ENCODE measurements at regions not wholly inside any gene's neighbourhood (a gene's known extent, or its start where the extent isn't known, plus 50 kb on each side); places are given as distances from the start of the nearest gene placed in this dataset.
"Not testable (repeated sequence)": the region's sequence is repeated elsewhere in the genome, so short reads cannot be mapped to it uniquely, and the experiment has no call there.

GRCh38 chr9:38153152-38153909 lies 84.3 kb upstream of the SHB start:
- DNase-seq: no peak

DNA sequence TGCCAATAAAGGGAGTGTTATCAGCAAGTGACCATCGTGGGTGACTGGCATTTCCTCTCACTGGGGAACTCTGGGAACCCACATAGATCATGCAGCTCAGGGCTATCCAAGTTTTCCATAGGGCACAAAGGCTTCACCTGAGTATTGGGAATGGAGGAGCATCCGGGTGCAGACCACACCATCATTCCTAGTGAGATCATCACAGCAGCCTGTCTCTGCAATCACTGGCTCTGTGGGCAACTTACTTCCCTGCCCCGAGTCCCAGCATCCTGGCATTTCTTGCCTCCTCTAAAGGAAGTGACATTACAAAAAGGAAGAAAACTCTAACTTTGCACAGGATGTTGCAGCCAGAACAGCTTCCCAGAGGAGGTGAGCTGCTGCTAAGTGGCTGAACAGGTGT lies 80.6 kb upstream of the SHB start:
- DNase-seq: no peak

DNA sequence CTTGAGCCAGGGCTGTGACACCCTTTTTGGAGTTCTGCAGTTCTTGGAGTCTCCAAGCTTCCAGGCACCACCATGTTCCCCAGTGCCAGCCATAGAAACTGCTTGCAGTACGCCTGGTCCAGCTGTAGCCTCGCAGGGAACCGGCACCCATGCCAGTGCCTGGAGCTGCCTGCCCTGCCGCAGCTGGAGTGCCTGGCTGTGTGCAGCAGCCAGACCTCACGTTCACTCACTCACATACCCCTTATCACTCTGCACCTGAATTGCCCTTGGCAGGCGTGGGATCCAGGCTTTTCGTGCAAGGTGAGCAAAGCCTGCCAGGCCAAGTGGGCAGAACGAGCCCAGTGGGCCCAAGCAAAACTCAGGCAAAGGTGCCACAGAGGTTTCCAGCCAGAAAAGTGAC lies 77.8 kb upstream of the SHB start:
- no peak for DNase-seq

DNA sequence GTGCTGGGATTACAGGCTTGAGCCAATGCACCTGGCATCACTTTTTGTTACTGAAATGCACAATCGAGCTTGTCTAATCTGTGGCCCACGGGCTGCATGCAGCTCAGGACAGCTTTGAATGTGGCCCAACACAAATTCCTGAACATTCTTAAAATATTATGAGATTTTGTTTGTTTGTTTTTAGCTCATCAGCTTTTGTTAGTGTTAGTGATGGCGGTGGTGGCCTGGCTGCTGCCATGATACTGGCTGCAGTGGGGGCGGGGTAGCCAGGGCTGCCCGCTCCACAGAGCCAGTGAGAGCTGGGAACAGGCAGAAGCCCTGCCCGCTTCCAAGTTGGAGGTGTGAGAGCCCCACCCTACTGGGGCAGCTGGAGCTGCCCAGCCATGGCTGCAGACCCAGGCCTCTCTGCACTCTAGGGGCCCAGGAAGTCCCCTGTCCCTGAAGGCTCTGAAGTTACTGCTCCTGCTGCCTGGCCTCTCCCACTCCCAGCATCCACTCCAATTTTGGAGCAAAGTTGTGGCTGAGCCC lies 76.6 kb upstream of the SHB start:
- no peak for DNase-seq

DNA sequence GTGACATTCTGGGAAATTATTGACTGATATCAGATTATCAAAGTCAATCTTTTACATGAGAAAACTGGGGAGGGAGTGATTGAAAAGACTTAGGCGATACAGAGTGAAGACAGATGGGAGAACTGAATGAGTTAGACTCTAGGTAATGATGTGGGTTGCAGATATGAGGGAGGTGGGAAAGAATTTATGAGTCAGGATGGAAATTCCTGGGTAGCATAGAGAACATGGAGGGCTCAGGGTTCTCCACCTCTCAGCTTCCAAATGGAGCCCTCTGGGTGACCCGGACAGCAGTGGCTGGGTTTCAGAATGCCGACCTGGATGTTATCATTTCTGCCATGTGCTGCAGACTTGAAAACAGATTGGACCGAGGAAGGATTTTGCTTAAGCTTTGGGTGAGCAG lies 75.4 kb upstream of the SHB start:
- DNase-seq: no peak

DNA sequence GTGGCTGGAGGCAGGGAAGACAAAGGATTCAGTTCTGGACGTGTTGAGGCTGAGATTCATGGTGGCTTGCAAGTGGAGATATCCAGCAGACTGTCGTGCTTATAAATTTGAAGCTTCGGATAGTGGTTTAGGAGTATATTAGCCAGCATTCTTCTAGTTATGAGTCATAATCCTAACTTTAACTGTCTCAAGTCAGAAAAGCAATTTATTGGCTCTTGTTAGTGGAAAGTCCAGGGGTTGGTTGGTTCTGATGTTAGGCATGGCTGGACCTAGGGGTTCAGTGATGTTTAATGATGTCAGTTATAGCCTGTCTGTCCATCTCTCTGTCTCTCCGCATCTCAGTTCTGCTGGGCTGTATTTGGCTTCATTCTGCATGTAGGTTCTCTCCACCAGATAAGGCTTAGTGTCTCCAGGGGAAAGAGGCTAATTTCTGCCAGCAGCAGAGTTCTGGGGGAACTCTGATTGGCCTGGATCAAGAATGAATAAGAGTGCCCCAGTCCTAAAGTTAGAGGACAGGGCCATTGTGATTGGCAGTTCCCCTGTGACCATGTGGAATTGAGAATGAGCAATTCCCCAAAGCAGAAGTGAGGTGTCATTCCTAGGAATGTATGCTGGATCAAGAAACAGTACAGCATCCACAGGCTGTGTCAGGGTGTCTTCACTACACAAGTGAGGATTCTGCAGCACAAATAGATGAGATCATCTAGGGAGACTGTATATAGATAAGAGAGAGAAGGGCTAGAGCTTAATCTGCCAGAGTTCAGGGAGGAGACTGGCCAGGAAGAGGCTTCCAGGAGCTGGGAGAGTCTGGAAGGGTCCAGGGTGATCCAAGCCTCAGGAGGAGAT lies 72.9 kb upstream of the SHB start:
- DNase-seq: no peak

DNA sequence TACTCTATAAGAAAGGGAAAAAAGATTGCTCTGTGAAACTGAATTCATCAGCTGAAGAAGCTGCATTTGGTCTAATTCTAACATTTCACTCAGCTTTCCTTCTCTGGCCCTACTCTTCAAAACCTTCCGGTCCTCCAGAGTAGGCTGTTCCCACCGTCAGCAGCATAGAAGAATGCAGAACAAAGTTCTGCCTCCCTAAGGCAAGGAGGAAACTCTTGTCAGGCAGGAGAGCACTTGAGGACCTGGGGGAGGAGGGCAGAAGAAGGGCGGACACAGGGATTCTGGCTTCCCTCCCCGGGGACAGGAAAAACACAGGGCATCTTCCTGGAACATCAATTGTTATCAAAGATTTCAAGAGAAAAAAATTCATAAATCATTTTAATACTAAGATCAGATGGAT lies 69.2 kb upstream of the SHB start:
- no peak for DNase-seq

GRCh38 chr9:38137342-38137741 lies 68.3 kb upstream of the SHB start:
- no peak for DNase-seq

GRCh38 chr9:38136386-38136785 lies 67.4 kb upstream of the SHB start:
- no peak for DNase-seq

- DNase-seq: no peak
These were observed 65.7 kb upstream of the SHB start for GRCh38 chr9:38134611-38135237.

- no peak for DNase-seq
These were observed 64.6 kb upstream of the SHB start for GRCh38 chr9:38133595-38133994.

GRCh38 chr9:38132956-38133355 lies 63.9 kb upstream of the SHB start:
- no peak for DNase-seq

DNA sequence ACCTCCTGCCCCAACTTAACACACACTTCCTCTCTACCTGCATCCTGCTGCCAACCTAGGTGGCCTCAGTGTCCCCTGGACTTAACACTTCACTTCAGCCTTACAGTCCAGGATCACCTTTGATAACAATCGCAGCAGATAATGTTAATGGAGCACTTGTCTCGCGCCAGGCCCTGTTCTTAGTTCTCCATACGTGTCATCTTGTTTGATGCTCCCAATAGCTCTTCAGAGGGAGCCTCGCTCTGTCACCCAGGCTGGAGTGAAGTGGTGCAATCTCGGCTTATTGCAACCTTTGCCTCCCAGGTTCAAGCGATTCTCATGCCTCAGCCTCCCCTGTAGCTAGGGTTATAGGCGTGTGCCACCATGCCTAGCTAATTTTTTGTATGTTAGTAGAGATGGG lies 62.7 kb upstream of the SHB start:
- no peak for DNase-seq

GRCh38 chr9:38130724-38131123 lies 61.7 kb upstream of the SHB start:
- no peak for DNase-seq

- DNase-seq: no peak
These were observed 60.3 kb upstream of the SHB start for GRCh38 chr9:38129366-38129765.

GRCh38 chr9:38128752-38129270 lies 59.8 kb upstream of the SHB start:
- DNase-seq: no peak

- no peak for DNase-seq
These were observed 58.3 kb upstream of the SHB start for GRCh38 chr9:38127271-38127839.

DNA sequence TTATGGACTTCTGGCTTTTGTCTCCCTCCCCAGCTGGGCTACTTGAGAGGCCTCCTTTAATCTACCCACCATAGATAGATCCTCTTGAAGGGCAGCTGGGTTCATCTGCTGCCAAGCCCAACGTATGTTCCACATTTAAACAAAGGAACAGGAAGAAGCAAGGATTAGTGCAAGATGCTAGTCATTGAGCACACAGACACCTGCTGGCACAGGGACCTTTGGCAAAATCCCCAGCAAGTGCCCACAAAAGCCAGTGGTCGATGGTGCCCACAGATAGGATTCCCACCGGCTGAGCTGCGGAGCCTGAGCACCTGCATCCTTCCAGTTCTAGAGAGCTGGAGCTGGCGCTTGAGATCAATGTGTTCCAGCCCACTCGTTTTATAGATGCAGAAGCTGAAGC lies 57.7 kb upstream of the SHB start:
- DNase-seq: no peak

- no peak for DNase-seq
These were observed 56.9 kb upstream of the SHB start for GRCh38 chr9:38125889-38126288.

- not testable (repeated sequence) for DNase-seq
These were observed 54.3 kb upstream of the SHB start for GRCh38 chr9:38123359-38123758.

DNA sequence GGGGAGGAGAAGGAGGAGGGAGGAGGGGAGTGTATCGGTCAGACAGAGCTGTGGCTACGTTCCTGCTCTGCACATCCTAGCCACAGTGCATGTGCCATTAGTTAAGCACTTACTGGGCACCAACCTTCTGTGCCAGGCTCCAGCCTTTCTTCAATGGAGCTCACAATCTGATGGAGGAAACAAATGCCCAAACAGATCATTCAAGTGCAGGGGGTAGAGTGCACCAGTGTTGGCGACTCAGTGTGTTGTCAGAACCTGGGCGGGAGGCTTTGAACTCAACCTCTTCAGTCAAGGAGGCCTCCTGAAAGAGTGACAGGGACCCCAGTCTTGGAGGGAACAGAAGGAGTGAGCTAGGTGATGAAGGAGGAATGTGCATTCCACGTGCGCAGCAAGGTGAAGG lies 51.9 kb upstream of the SHB start:
- no peak for DNase-seq

GRCh38 chr9:38119560-38120236 lies 50.7 kb upstream of the SHB start:
- no peak for DNase-seq

Measured in activated CD4-positive, alpha-beta T cell treated with anti-CD3 and anti-CD28 coated beads for 1 hour (primary cell).